Epithelial cell of prostate (primary cell): ENCODE measurements at regions not wholly inside any gene's neighbourhood (a gene's known extent, or its start where the extent isn't known, plus 50 kb on each side); places are given as distances from the start of the nearest gene placed in this dataset.

ENCODE experiments used
- DNase-seq: peaks from one replicate; pipeline ENCODE4 v3.0.0-alpha.2; 2011; ENCODE audit warnings: low read depth, low spot score
- H3K27ac ChIP-seq: fragments of 450-650 bp; 2 replicates; pipeline ENCODE4 v1.5.1; 2017; ENCODE audit warnings: mild to moderate bottlenecking

- no peak overlapping the region for H3K27ac ChIP-seq
- DNase-seq = no peak
Observed at GRCh38 chr16:62963846-62964245, 927.6 kb upstream of the CDH8 start.

- no peak for DNase-seq
- H3K27ac ChIP-seq = no peak overlapping the region
Observed at GRCh38 chr16:62955033-62955349, 918.8 kb upstream of the CDH8 start.

GRCh38 chr16:62954144-62955032 is 918.1 kb upstream of the CDH8 start:
- no peak overlapping the region for H3K27ac ChIP-seq
- DNase-seq = no peak

GRCh38 chr16:62950351-62950750 is 914.1 kb upstream of the CDH8 start:
- no peak for DNase-seq
- H3K27ac ChIP-seq = no peak overlapping the region

- no peak for DNase-seq
- no peak overlapping the region for H3K27ac ChIP-seq
Observed at GRCh38 chr16:62940569-62940968, 904.3 kb upstream of the CDH8 start.

- H3K27ac ChIP-seq = no peak overlapping the region
- DNase-seq = no peak
Observed at GRCh38 chr16:62939687-62940086, 903.4 kb upstream of the CDH8 start.

- DNase-seq = no peak
- H3K27ac ChIP-seq = no peak overlapping the region
Observed at GRCh38 chr16:62933929-62934328, 897.7 kb upstream of the CDH8 start.

- no peak overlapping the region for H3K27ac ChIP-seq
- DNase-seq = no peak
Observed at GRCh38 chr16:62929593-62929992, 893.4 kb upstream of the CDH8 start.

- no peak for DNase-seq
- H3K27ac ChIP-seq = no peak overlapping the region
Observed at GRCh38 chr16:62927122-62927521, 890.9 kb upstream of the CDH8 start.

GRCh38 chr16:62926121-62926801 is 890.0 kb upstream of the CDH8 start:
- no peak for DNase-seq
- no peak overlapping the region for H3K27ac ChIP-seq

GRCh38 chr16:62921904-62922303 is 885.7 kb upstream of the CDH8 start:
- no peak for DNase-seq
- H3K27ac ChIP-seq = no peak overlapping the region

- no peak for DNase-seq
Observed at GRCh38 chr16:62913924-62914323, 877.7 kb upstream of the CDH8 start.

GRCh38 chr16:62913333-62913732 is 877.1 kb upstream of the CDH8 start:
- no peak for DNase-seq
- no peak overlapping the region for H3K27ac ChIP-seq

More at GRCh38 chr16:62913924-62914323, 877.7 kb upstream of the CDH8 start:
- no peak overlapping the region for H3K27ac ChIP-seq

- H3K27ac ChIP-seq = no peak overlapping the region
- no peak for DNase-seq
Observed at GRCh38 chr16:62909597-62909996, 873.4 kb upstream of the CDH8 start.

GRCh38 chr16:62907562-62907961 is 871.3 kb upstream of the CDH8 start:
- no peak for DNase-seq
- no peak overlapping the region for H3K27ac ChIP-seq

- no peak overlapping the region for H3K27ac ChIP-seq
- no peak for DNase-seq
Observed at GRCh38 chr16:62903961-62904502, 867.8 kb upstream of the CDH8 start.

- no peak for DNase-seq
- no peak overlapping the region for H3K27ac ChIP-seq
Observed at GRCh38 chr16:62899737-62900136, 863.5 kb upstream of the CDH8 start.

GRCh38 chr16:62889097-62889496 is 852.9 kb upstream of the CDH8 start:
- no peak for DNase-seq
- H3K27ac ChIP-seq = no peak overlapping the region

GRCh38 chr16:62883509-62883908 is 847.3 kb upstream of the CDH8 start:
- no peak overlapping the region for H3K27ac ChIP-seq
- no peak for DNase-seq

- no peak for DNase-seq
- H3K27ac ChIP-seq = no peak overlapping the region
Observed at GRCh38 chr16:62882552-62883221, 846.4 kb upstream of the CDH8 start.

- no peak overlapping the region for H3K27ac ChIP-seq
- DNase-seq = no peak
Observed at GRCh38 chr16:62876133-62876532, 839.9 kb upstream of the CDH8 start.
